ENCODE measurements at regions not wholly inside any gene's neighbourhood (a gene's known extent, or its start where the extent isn't known, plus 50 kb on each side); places are given as distances from the start of the nearest gene placed in this dataset.

- TF ChIP-seq, protein P1, sequence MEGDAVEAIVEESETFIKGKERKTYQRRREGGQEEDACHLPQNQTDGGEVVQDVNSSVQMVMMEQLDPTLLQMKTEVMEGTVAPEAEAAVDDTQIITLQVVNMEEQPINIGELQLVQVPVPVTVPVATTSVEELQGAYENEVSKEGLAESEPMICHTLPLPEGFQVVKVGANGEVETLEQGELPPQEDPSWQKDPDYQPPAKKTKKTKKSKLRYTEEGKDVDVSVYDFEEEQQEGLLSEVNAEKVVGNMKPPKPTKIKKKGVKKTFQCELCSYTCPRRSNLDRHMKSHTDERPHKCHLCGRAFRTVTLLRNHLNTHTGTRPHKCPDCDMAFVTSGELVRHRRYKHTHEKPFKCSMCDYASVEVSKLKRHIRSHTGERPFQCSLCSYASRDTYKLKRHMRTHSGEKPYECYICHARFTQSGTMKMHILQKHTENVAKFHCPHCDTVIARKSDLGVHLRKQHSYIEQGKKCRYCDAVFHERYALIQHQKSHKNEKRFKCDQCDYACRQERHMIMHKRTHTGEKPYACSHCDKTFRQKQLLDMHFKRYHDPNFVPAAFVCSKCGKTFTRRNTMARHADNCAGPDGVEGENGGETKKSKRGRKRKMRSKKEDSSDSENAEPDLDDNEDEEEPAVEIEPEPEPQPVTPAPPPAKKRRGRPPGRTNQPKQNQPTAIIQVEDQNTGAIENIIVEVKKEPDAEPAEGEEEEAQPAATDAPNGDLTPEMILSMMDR (tag by site-specific recombination; IDR thresholded peaks at IDR 0.05) = no peak
- TF ChIP-seq ZNF830 (tag by site-specific recombination; IDR thresholded peaks at IDR 0.05; ENCODE audit: low read depth) (no peak), KLF16 (tag by site-specific recombination; IDR thresholded peaks at IDR 0.05) (no peak), ZNF24 (tag by site-specific recombination; IDR thresholded peaks at IDR 0.05) (no peak), ZNF513 (tag by site-specific recombination; IDR thresholded peaks at IDR 0.05) (no peak), MEIS1 (CRISPR knock-in tag; IDR thresholded peaks at IDR 0.05; ENCODE audit: borderline replicate concordance) (no peak), ZNF114 (tag by site-specific recombination; IDR thresholded peaks at IDR 0.05) (no peak), ZNF785 (tag by site-specific recombination; IDR thresholded peaks at IDR 0.05) (no peak), ZNF600 (tag by site-specific recombination; IDR thresholded peaks at IDR 0.05) (no peak), REST (tag by site-specific recombination; IDR thresholded peaks at IDR 0.05) (no peak), ZBTB26 (tag by site-specific recombination; optimal IDR thresholded peaks at IDR 0.05) (no peak), SCRT2 (tag by site-specific recombination; IDR thresholded peaks at IDR 0.05) (no peak), ZNF121 (tag by site-specific recombination; IDR thresholded peaks at IDR 0.05) (no peak), KLF7 (tag by site-specific recombination; IDR thresholded peaks at IDR 0.05; ENCODE audit: borderline replicate concordance) (no peak)
Measured at GRCh38 chr1:95179205-95179986, 54.6 kb upstream of the RWDD3 start.

Measured in HEK293 (cell line).